ENCODE measurements at regions not wholly inside any gene's neighbourhood (a gene's known extent, or its start where the extent isn't known, plus 50 kb on each side); places are given as distances from the start of the nearest gene placed in this dataset.

GRCh38 chr20:52585333-52585732, 386.8 kb upstream of the TSHZ2 start:
- no peak overlapping the region for H3K4me3 ChIP-seq (ENCODE audit: low read depth in 1 of 3, low read length in 3 of 3)
- no peaks in the 10 kb centered on the region for H3K4me1 ChIP-seq (ENCODE audit: control insufficient read depth in 4 of 4, insufficient read depth in 4 of 4, low read length in 3 of 4)
- 93% methylated on average over 2 of the region's 2 CpGs for WGBS
- H3K27me3 ChIP-seq (ENCODE audit: control insufficient read depth in 4 of 4, insufficient read depth in 4 of 4, low read length in 3 of 4), result no peaks in the 10 kb centered on the region
- H3K36me3 ChIP-seq (ENCODE audit: control insufficient read depth in 4 of 4, insufficient read depth in 3 of 4, low read depth in 1 of 4, low read length in 3 of 4), result no peaks in the 10 kb centered on the region
- H3K27ac ChIP-seq (ENCODE audit: low read depth in 1 of 2, low read length in 2 of 2), result no peak overlapping the region
- no peak for DNase-seq (ENCODE audit: low spot score)
- H3K9me3 ChIP-seq (ENCODE audit: control insufficient read depth in 4 of 4, low read length in 3 of 4), result no peaks in the 10 kb centered on the region
- H3K9ac ChIP-seq (ENCODE audit: low read depth in 1 of 2, low read length in 2 of 2), result no peak overlapping the region
- TF ChIP-seq CTCF (IDR thresholded peaks at IDR 0.05; ENCODE audit: low read depth, low read length, missing input control), result no peak
- no peak for TF ChIP-seq FOXA2 (IDR thresholded peaks at IDR 0.05)
- no peak for TF ChIP-seq FOXA1 (IDR thresholded peaks at IDR 0.05)
- no peak for TF ChIP-seq GABPA (IDR thresholded peaks at IDR 0.05 in 1 of 2, conservative IDR thresholded peaks at IDR 0.05 in 1 of 2)
- TF ChIP-seq TAF1 (conservative IDR thresholded peaks at IDR 0.05), result no peak
- TF ChIP-seq MAX (IDR thresholded peaks at IDR 0.05), result no peak
- TF ChIP-seq ATF3 (IDR thresholded peaks at IDR 0.05), result no peak
- TF ChIP-seq JUND (IDR thresholded peaks at IDR 0.05), result no peak
- TF ChIP-seq SP1 (IDR thresholded peaks at IDR 0.05), result no peak
- no peak for TF ChIP-seq RXRA (IDR thresholded peaks at IDR 0.05)
- no peak for TF ChIP-seq RAD21 (IDR thresholded peaks at IDR 0.05)
- no peak for TF ChIP-seq HNF4A (conservative IDR thresholded peaks at IDR 0.05)
- no peak for TF ChIP-seq NR2F2 (IDR thresholded peaks at IDR 0.05)
- TF ChIP-seq YY1 (IDR thresholded peaks at IDR 0.05), result no peak
- TF ChIP-seq REST (IDR thresholded peaks at IDR 0.05), result no peak

GRCh38 chr20:52578559-52578958, 387.0 kb upstream of the ZFP64 start:
- Histone ChIP-seq H3K9ac (ENCODE audit: low read depth in 1 of 2, low read length in 2 of 2) (no peak overlapping the region), H3K4me1 (ENCODE audit: control insufficient read depth in 4 of 4, insufficient read depth in 4 of 4, low read length in 3 of 4) (no peaks in the 10 kb centered on the region), H3K27me3 (ENCODE audit: control insufficient read depth in 4 of 4, insufficient read depth in 4 of 4, low read length in 3 of 4) (no peaks in the 10 kb centered on the region), H3K9me3 (ENCODE audit: control insufficient read depth in 4 of 4, low read length in 3 of 4) (peaks cover 0 to 2% (median 0%) of the 10 kb centered on the region in 4 donors), H3K36me3 (ENCODE audit: control insufficient read depth in 4 of 4, insufficient read depth in 3 of 4, low read depth in 1 of 4, low read length in 3 of 4) (no peaks in the 10 kb centered on the region), H3K27ac (ENCODE audit: low read depth in 1 of 2, low read length in 2 of 2) (no peak overlapping the region), H3K4me3 (ENCODE audit: low read depth in 1 of 3, low read length in 3 of 3) (no peak overlapping the region)
- no peak for DNase-seq (ENCODE audit: low spot score)
- 52% methylated on average over 5 of the region's 5 CpGs for WGBS
- TF ChIP-seq CTCF (IDR thresholded peaks at IDR 0.05; ENCODE audit: low read depth, low read length, missing input control) (no peak), REST (IDR thresholded peaks at IDR 0.05) (no peak), NR2F2 (IDR thresholded peaks at IDR 0.05) (no peak), MAX (IDR thresholded peaks at IDR 0.05) (no peak), HNF4A (conservative IDR thresholded peaks at IDR 0.05) (no peak), ATF3 (IDR thresholded peaks at IDR 0.05) (no peak), HNF4G (IDR thresholded peaks at IDR 0.05) (no peak), RAD21 (IDR thresholded peaks at IDR 0.05) (no peak), YY1 (IDR thresholded peaks at IDR 0.05) (no peak), ZBTB33 (IDR thresholded peaks at IDR 0.05) (no peak), TAF1 (conservative IDR thresholded peaks at IDR 0.05) (no peak), JUND (IDR thresholded peaks at IDR 0.05) (no peak), GABPA (IDR thresholded peaks at IDR 0.05 in 1 of 2, conservative IDR thresholded peaks at IDR 0.05 in 1 of 2) (no peak)
